Uterus (tissue), 3 donors: ENCODE measurements at regions not wholly inside any gene's neighbourhood (a gene's known extent, or its start where the extent isn't known, plus 50 kb on each side); places are given as distances from the start of the nearest gene placed in this dataset.

Source experiments
- DNase-seq, 2 donors: peaks; one replicate each; pipeline ENCODE4 v3.0.0-alpha.2; 2019 to 2020
- H3K27ac ChIP-seq, 2 donors: fragments of 200-600 bp; sonication (generic); 1 replicate in 1 of 2; 2 replicates in 1 of 2; pipeline ENCODE4 v1.5.1; 2016 to 2018
- H3K27me3 ChIP-seq, 2 donors: fragments of 200-600 bp; sonication (generic); one replicate each; pipeline ENCODE4 v1.5.1; 2018 to 2019; ENCODE audit warnings: control low read depth in 1 of 2
- H3K36me3 ChIP-seq, 2 donors: fragments of 200-600 bp; sonication (generic); one replicate each; pipeline ENCODE4 v1.5.1; 2019; ENCODE audit warnings: control low read depth in 1 of 2
- H3K4me1 ChIP-seq, 2 donors: fragments of 200-600 bp; sonication (generic); one replicate each; pipeline ENCODE4 v1.5.1; 2018 to 2019; ENCODE audit warnings: control low read depth in 1 of 2
- H3K4me3 ChIP-seq, 2 donors: fragments of 200-600 bp; sonication (generic); 1 replicate in 1 of 2; 2 replicates in 1 of 2; pipeline ENCODE4 v1.5.1; 2018 to 2019; ENCODE audit warnings: mild to moderate bottlenecking in 1 of 2
- H3K9me3 ChIP-seq, 2 donors: fragments of 200-600 bp; sonication (generic); one replicate each; pipeline ENCODE4 v1.5.1; 2019; ENCODE audit warnings: control low read depth in 1 of 2
- CTCF ChIP-seq, 4 experiments: fragments of 200-600 bp in 2 of 4; fragments of 450-650 bp in 2 of 4; sonication (generic) in 2 of 4; IDR thresholded peaks; one replicate each; pipeline ENCODE4 v1.5.1; 2016 to 2019; ENCODE audit warnings: antibody characterized with exemption in 4 of 4, mild to moderate bottlenecking in 2 of 4, moderate library complexity in 1 of 4
- POLR2A ChIP-seq, 2 donors: fragments of 450-650 bp; IDR thresholded peaks; one replicate each; pipeline ENCODE4 v1.6.1; 2016; ENCODE audit warnings: antibody characterized with exemption in 2 of 2, mild to moderate bottlenecking in 1 of 2, moderate library complexity in 1 of 2
- intact Hi-C: fragments of 100-400 bp; cut with DNase I; formaldehyde crosslinking; loops from one replicate; pipeline ENCODE4 v1.15.1; 2023; ENCODE audit warnings: low total_unique reads
- donor health status: DM: yes; HTN: yes; CAD: no.

- H3K4me1 ChIP-seq = no peaks in the 10 kb centered on the region
- no peaks in the 10 kb centered on the region for H3K9me3 ChIP-seq
- H3K27me3 ChIP-seq = no peaks in the 10 kb centered on the region
- H3K27ac ChIP-seq = no peak overlapping the region
- DNase-seq = no peak
- no peak for TF ChIP-seq POLR2A (IDR thresholded peaks at IDR 0.05)
- TF ChIP-seq CTCF (IDR thresholded peaks at IDR 0.05) = no peak
- H3K4me3 ChIP-seq = no peak overlapping the region
- H3K36me3 ChIP-seq = no peaks in the 10 kb centered on the region
- intact Hi-C loops = no loop called here
Measured at GRCh38 chr5:155546075-155546474, 532.5 kb downstream of the KIF4B start.

- intact Hi-C loops = no loop called here
- DNase-seq = no peak
- TF ChIP-seq POLR2A (IDR thresholded peaks at IDR 0.05) (no peak), CTCF (IDR thresholded peaks at IDR 0.05) (no peak)
- Histone ChIP-seq H3K9me3 (peaks cover 0 to 3% of the 10 kb centered on the region in 2 donors), H3K4me1 (no peaks in the 10 kb centered on the region), H3K27me3 (no peaks in the 10 kb centered on the region), H3K36me3 (no peaks in the 10 kb centered on the region), H3K4me3 (no peak overlapping the region), H3K27ac (no peak overlapping the region)
Measured at GRCh38 chr5:155554500-155554899, 540.9 kb downstream of the KIF4B start.

GRCh38 chr5:155556222-155556621 lies 542.7 kb downstream of the KIF4B start:
- H3K4me3 ChIP-seq = no peak overlapping the region
- no peak for TF ChIP-seq POLR2A (IDR thresholded peaks at IDR 0.05)
- no peak for TF ChIP-seq CTCF (IDR thresholded peaks at IDR 0.05)
- DNase-seq = no peak
- H3K27ac ChIP-seq = no peak overlapping the region
- peaks cover 0 to 3% of the 10 kb centered on the region in 2 donors for H3K9me3 ChIP-seq
- H3K27me3 ChIP-seq = no peaks in the 10 kb centered on the region
- intact Hi-C loops = no loop called here
- H3K36me3 ChIP-seq = no peaks in the 10 kb centered on the region
- H3K4me1 ChIP-seq = no peaks in the 10 kb centered on the region

GRCh38 chr5:155556700-155557099 lies 543.1 kb downstream of the KIF4B start:
- no peaks in the 10 kb centered on the region for H3K27me3 ChIP-seq
- no peak overlapping the region for H3K27ac ChIP-seq
- TF ChIP-seq POLR2A (IDR thresholded peaks at IDR 0.05) (no peak), CTCF (IDR thresholded peaks at IDR 0.05) (no peak)
- peaks cover 0 to 3% of the 10 kb centered on the region in 2 donors for H3K9me3 ChIP-seq
- no peaks in the 10 kb centered on the region for H3K36me3 ChIP-seq
- intact Hi-C loops = no loop called here
- DNase-seq = no peak
- H3K4me1 ChIP-seq = no peaks in the 10 kb centered on the region
- H3K4me3 ChIP-seq = no peak overlapping the region

GRCh38 chr5:155562158-155562557 lies 548.6 kb downstream of the KIF4B start:
- intact Hi-C loops = no loop called here
- TF ChIP-seq POLR2A (IDR thresholded peaks at IDR 0.05) (no peak), CTCF (IDR thresholded peaks at IDR 0.05) (no peak)
- Histone ChIP-seq H3K4me3 (no peak overlapping the region), H3K27me3 (no peaks in the 10 kb centered on the region), H3K9me3 (no peaks in the 10 kb centered on the region), H3K36me3 (no peaks in the 10 kb centered on the region), H3K4me1 (no peaks in the 10 kb centered on the region), H3K27ac (no peak overlapping the region)
- DNase-seq = no peak
